Astrocyte (in vitro differentiated cells and primary cell): ENCODE measurements at regions not wholly inside any gene's neighbourhood (a gene's known extent, or its start where the extent isn't known, plus 50 kb on each side); places are given as distances from the start of the nearest gene placed in this dataset.

ENCODE experiments used
- DNase-seq: peaks from one replicate; pipeline ENCODE4 v3.0.0-alpha.2; 2010; ENCODE audit warnings: low read depth
- FAIRE-seq: peaks from 2 replicates; lab custom pipeline; 2011; peaks lifted over from hg19 to GRCh38; lab: Jason Lieb, UNC
- H2AFZ ChIP-seq: 2 replicates; pipeline ENCODE4 v1.6.0; 2012; ENCODE audit warnings: low read depth, low read length, inconsistent platforms
- H3K27ac ChIP-seq: 2 replicates; pipeline ENCODE4 v1.5.1; 2011; ENCODE audit warnings: low read depth, low read length, inconsistent platforms
- H3K27me3 ChIP-seq: 2 replicates; pipeline ENCODE4 v1.6.0; 2011; ENCODE audit warnings: low read length, inconsistent platforms; ENCODE audit not compliant: insufficient read depth
- H3K36me3 ChIP-seq: 2 replicates; pipeline ENCODE4 v1.5.1; 2011; ENCODE audit warnings: low read length, inconsistent platforms; ENCODE audit not compliant: insufficient read depth
- H3K4me1 ChIP-seq: 2 replicates; pipeline ENCODE4 v1.5.1; 2011; ENCODE audit warnings: low read length, inconsistent platforms; ENCODE audit not compliant: insufficient read depth
- H3K4me2 ChIP-seq: 2 replicates; pipeline ENCODE4 v1.6.0; 2012; ENCODE audit warnings: low read length, inconsistent platforms
- H3K4me3 ChIP-seq: 2 replicates; pipeline ENCODE4 v1.5.1; 2011; ENCODE audit warnings: low read depth, mild to moderate bottlenecking, low read length, inconsistent platforms; ENCODE audit not compliant: insufficient read depth
- H3K79me2 ChIP-seq: 2 replicates; pipeline ENCODE4 v1.6.0; 2012; ENCODE audit warnings: mild to moderate bottlenecking, low read length, inconsistent platforms; ENCODE audit not compliant: insufficient read depth
- H3K9ac ChIP-seq: 2 replicates; pipeline ENCODE4 v1.6.0; 2012; ENCODE audit warnings: mild to moderate bottlenecking, low read length, inconsistent platforms
- H3K9me3 ChIP-seq: 2 replicates; pipeline ENCODE4 v1.5.1; 2012; ENCODE audit warnings: low read depth, mild to moderate bottlenecking, low read length, inconsistent platforms; ENCODE audit not compliant: insufficient read depth
- H4K20me1 ChIP-seq: 2 replicates; pipeline ENCODE4 v1.6.0; 2012; ENCODE audit warnings: low read length, inconsistent platforms; ENCODE audit not compliant: insufficient read depth
- H3K27ac Mint-ChIP-seq: one replicate; pipeline ENCODE4 v1.8.0; 2021; ENCODE audit warnings: mild to moderate bottlenecking, mixed read lengths; ENCODE audit not compliant: unreplicated experiment
- H3K27me3 Mint-ChIP-seq: one replicate; pipeline ENCODE4 v1.8.0; 2021; ENCODE audit warnings: low read depth, mixed read lengths; ENCODE audit not compliant: unreplicated experiment
- H3K36me3 Mint-ChIP-seq: one replicate; pipeline ENCODE4 v1.8.0; 2021; ENCODE audit warnings: low read depth, mixed read lengths; ENCODE audit not compliant: unreplicated experiment
- H3K4me1 Mint-ChIP-seq: one replicate; pipeline ENCODE4 v1.8.0; 2021; ENCODE audit warnings: low read depth, mixed read lengths; ENCODE audit not compliant: unreplicated experiment
- H3K4me3 Mint-ChIP-seq: one replicate; pipeline ENCODE4 v1.8.0; 2021; ENCODE audit warnings: mild to moderate bottlenecking, moderate library complexity, mixed read lengths; ENCODE audit not compliant: unreplicated experiment
- H3K9me3 Mint-ChIP-seq: one replicate; pipeline ENCODE4 v1.8.0; 2021; ENCODE audit warnings: mild to moderate bottlenecking, mixed read lengths; ENCODE audit not compliant: unreplicated experiment
- EZH2 ChIP-seq: IDR thresholded peaks from 2 replicates; pipeline ENCODE4 v1.6.1; 2012; ENCODE audit warnings: mild to moderate bottlenecking, low read length, inconsistent platforms; ENCODE audit not compliant: insufficient read depth
- TF ChIP-seq, protein P1 (sequence below): IDR thresholded peaks from 2 replicates; pipeline ENCODE4 v1.5.1; 2011; ENCODE audit warnings: low read depth, mild to moderate bottlenecking, inconsistent platforms, low read length, moderate library complexity; ENCODE audit not compliant: insufficient read depth

DNA sequence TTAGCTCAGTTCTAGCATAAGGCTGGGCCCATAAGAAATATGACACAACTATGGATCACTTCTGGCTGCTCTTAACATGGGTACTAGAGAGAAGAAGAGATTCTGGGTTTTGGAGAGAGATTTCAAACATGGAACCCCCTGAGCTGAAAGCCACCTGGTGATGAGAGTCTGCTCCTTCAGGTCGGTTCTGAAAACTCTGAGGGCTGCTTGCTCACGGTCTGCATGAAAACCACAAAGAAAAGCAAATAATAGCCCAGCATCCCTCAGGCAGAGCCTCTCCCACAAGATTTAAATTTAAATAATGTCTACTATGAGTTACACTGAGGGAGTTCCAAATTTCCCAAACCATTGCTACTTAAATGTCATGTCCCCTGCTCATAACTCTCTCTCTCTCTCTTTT, 301.5 kb downstream of the BMP7 start:
- H3K4me1 ChIP-seq, result no peaks in the 10 kb centered on the region
- no peaks in the 10 kb centered on the region for H4K20me1 ChIP-seq
- no peak for FAIRE-seq
- H3K27ac Mint-ChIP-seq, result no peak overlapping the region
- H3K36me3 Mint-ChIP-seq, result no peaks in the 10 kb centered on the region
- TF ChIP-seq, protein P1, sequence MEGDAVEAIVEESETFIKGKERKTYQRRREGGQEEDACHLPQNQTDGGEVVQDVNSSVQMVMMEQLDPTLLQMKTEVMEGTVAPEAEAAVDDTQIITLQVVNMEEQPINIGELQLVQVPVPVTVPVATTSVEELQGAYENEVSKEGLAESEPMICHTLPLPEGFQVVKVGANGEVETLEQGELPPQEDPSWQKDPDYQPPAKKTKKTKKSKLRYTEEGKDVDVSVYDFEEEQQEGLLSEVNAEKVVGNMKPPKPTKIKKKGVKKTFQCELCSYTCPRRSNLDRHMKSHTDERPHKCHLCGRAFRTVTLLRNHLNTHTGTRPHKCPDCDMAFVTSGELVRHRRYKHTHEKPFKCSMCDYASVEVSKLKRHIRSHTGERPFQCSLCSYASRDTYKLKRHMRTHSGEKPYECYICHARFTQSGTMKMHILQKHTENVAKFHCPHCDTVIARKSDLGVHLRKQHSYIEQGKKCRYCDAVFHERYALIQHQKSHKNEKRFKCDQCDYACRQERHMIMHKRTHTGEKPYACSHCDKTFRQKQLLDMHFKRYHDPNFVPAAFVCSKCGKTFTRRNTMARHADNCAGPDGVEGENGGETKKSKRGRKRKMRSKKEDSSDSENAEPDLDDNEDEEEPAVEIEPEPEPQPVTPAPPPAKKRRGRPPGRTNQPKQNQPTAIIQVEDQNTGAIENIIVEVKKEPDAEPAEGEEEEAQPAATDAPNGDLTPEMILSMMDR, result no peak
- TF ChIP-seq EZH2, result no peak
- H3K4me3 Mint-ChIP-seq, result no peak overlapping the region
- peaks cover 7% of the 10 kb centered on the region for H3K9me3 ChIP-seq
- no peaks in the 10 kb centered on the region for H3K4me1 Mint-ChIP-seq
- no peak for DNase-seq
- no peak overlapping the region for H3K9ac ChIP-seq
- no peaks in the 10 kb centered on the region for H3K36me3 ChIP-seq
- no peaks in the 10 kb centered on the region for H3K79me2 ChIP-seq
- H3K4me2 ChIP-seq, result no peak overlapping the region
- peaks cover 5% of the 10 kb centered on the region for H3K9me3 Mint-ChIP-seq
- peaks cover 38% of the 10 kb centered on the region for H3K27me3 Mint-ChIP-seq
- H2AFZ ChIP-seq, result no peak overlapping the region
- H3K4me3 ChIP-seq, result no peak overlapping the region
- H3K27me3 ChIP-seq, result peaks cover 11% of the 10 kb centered on the region
- no peak overlapping the region for H3K27ac ChIP-seq

DNA sequence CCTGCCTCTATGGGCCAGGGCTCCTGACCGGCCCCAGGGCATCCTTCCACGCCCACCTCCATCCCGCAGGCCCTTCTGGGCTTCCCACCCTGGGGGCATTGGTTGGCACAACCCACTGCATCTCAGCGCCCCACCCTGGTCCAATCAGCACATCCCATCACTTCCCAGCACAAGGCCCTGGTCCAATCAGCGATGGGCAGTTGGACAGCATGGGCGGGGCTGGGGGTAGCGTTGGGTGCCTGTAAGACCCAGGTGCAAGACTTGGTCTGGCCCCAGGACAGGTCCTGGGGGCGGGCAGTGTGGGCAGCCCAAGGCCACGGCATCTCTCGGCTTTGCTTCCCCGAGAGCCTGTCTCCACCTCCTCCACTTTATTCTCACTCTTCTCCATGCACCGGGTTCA, 298.5 kb downstream of the BMP7 start:
- TF ChIP-seq, protein P1, result no peak
- no peak for TF ChIP-seq EZH2
- Histone ChIP-seq H3K27me3 (peaks cover 4% of the 10 kb centered on the region), H3K9me3 (no peaks in the 10 kb centered on the region), H3K27ac (no peak overlapping the region), H3K4me3 (no peak overlapping the region), H3K79me2 (no peaks in the 10 kb centered on the region), H3K4me2 (no peak overlapping the region), H3K4me1 (no peaks in the 10 kb centered on the region), H3K9ac (no peak overlapping the region), H2AFZ (no peak overlapping the region), H4K20me1 (no peaks in the 10 kb centered on the region), H3K36me3 (no peaks in the 10 kb centered on the region)
- Mint-ChIP-seq H3K4me1 (no peaks in the 10 kb centered on the region), H3K27ac (no peak overlapping the region), H3K36me3 (no peaks in the 10 kb centered on the region), H3K27me3 (peaks cover 53% of the 10 kb centered on the region), H3K9me3 (no peaks in the 10 kb centered on the region), H3K4me3 (no peak overlapping the region)
- DNase-seq (no peak), FAIRE-seq (no peak)

DNA sequence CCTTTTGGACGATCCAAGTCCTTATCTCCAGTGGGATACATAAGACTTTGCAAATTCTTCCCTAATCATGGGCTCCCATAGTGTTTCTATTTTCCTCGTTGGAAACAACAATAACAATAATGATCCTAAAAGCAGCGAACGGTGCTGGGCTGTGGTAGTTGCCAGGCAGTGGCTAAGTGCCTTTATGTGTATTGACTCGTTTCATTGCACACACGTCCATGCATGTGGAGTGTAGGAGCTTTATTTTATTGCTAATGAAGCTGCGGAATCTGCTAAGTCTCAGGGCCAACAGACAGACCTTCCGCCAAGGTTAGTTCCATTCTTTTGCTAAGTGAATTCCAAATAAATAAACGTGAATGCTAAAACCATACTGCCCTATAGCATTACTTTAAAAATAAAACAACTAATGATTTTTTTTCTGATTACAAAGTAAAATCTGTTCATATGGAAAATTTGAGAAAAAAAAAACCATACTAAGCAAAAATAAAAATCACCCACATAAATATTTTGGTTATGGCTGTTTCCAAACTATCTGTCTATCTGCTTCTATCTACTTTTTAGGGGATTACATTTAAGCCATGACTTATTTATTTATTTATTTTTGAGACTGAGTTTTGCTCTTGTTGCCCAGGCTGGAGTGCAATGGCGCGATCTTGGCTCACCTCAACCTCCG, 297.9 kb downstream of the BMP7 start:
- no peaks in the 10 kb centered on the region for H3K36me3 Mint-ChIP-seq
- H3K4me1 ChIP-seq, result no peaks in the 10 kb centered on the region
- H3K4me1 Mint-ChIP-seq, result no peaks in the 10 kb centered on the region
- no peak for FAIRE-seq
- H4K20me1 ChIP-seq, result no peaks in the 10 kb centered on the region
- no peak overlapping the region for H3K27ac ChIP-seq
- no peak overlapping the region for H3K4me3 Mint-ChIP-seq
- H3K79me2 ChIP-seq, result no peaks in the 10 kb centered on the region
- H2AFZ ChIP-seq, result no peak overlapping the region
- TF ChIP-seq EZH2, result no peak
- TF ChIP-seq, protein P1, result no peak
- peaks cover 10% of the 10 kb centered on the region for H3K27me3 ChIP-seq
- H3K36me3 ChIP-seq, result no peaks in the 10 kb centered on the region
- H3K4me2 ChIP-seq, result no peak overlapping the region
- H3K27ac Mint-ChIP-seq, result no peak overlapping the region
- H3K9me3 Mint-ChIP-seq, result no peaks in the 10 kb centered on the region
- no peak for DNase-seq
- no peak overlapping the region for H3K9ac ChIP-seq
- H3K27me3 Mint-ChIP-seq, result peaks cover 53% of the 10 kb centered on the region
- no peaks in the 10 kb centered on the region for H3K9me3 ChIP-seq
- H3K4me3 ChIP-seq, result no peak overlapping the region
